GM23338 (cell line): ENCODE measurements at regions not wholly inside any gene's neighbourhood (a gene's known extent, or its start where the extent isn't known, plus 50 kb on each side); places are given as distances from the start of the nearest gene placed in this dataset.

Experiments used
- ATAC-seq: fragments of 200-7000 bp; cut with Tn5 transposase; 3 replicates; pipeline ENCODE4 v1.9.1; 2020
- DNase-seq: peaks from one replicate; pipeline ENCODE4 v3.0.0-alpha.2; 2015; ENCODE audit warnings: low spot score
- H2AFZ ChIP-seq: fragments of 200-600 bp; sonication (generic); 2 replicates; pipeline ENCODE4 v1.8.0; 2016; ENCODE audit warnings: antibody characterized with exemption, mild to moderate bottlenecking, moderate library complexity
- H3F3A ChIP-seq: fragments of 200-600 bp; sonication (generic); replicated peaks from 2 replicates; pipeline ENCODE4 v1.8.0; 2017; ENCODE audit warnings: antibody characterized with exemption, mixed run types, low read depth
- H3K27ac ChIP-seq: fragments of 200-600 bp; sonication (generic); 2 replicates; pipeline ENCODE4 v1.6.1; 2016; ENCODE audit warnings: low read depth
- H3K27me3 ChIP-seq: fragments of 200-600 bp; sonication (generic); 2 replicates; pipeline ENCODE4 v1.8.0; 2016; ENCODE audit warnings: mild to moderate bottlenecking, mixed run types, moderate library complexity; ENCODE audit not compliant: insufficient read depth
- H3K36me3 ChIP-seq: fragments of 200-600 bp; sonication (generic); 2 replicates; pipeline ENCODE4 v1.8.0; 2016; ENCODE audit warnings: mild to moderate bottlenecking; ENCODE audit not compliant: insufficient read depth
- H3K4me1 ChIP-seq: fragments of 200-600 bp; sonication (generic); 2 replicates; pipeline ENCODE4 v1.8.0; 2016; ENCODE audit warnings: mild to moderate bottlenecking, moderate library complexity; ENCODE audit not compliant: insufficient read depth
- H3K4me2 ChIP-seq: fragments of 200-600 bp; sonication (generic); 2 replicates; pipeline ENCODE4 v1.7.1; 2017; ENCODE audit warnings: mixed run types
- H3K4me3 ChIP-seq: fragments of 200-600 bp; sonication (generic); 2 replicates; pipeline ENCODE4 v1.6.1; 2016; ENCODE audit warnings: mixed run types
- H3K79me2 ChIP-seq: fragments of 200-600 bp; sonication (generic); replicated peaks from 2 replicates; pipeline ENCODE4 v1.8.0; 2017; ENCODE audit warnings: mild to moderate bottlenecking; ENCODE audit not compliant: insufficient read depth
- H3K9me2 ChIP-seq: fragments of 200-600 bp; sonication (generic); 2 replicates; pipeline ENCODE4 v1.8.0; 2017; ENCODE audit not compliant: insufficient read depth
- H4K20me1 ChIP-seq: fragments of 200-600 bp; sonication (generic); replicated peaks from 2 replicates; pipeline ENCODE4 v1.8.0; 2017; ENCODE audit warnings: mild to moderate bottlenecking; ENCODE audit not compliant: insufficient read depth
- H3K27ac Mint-ChIP-seq: 2 replicates; pipeline ENCODE4 v1.8.0; 2020; ENCODE audit warnings: inconsistent platforms, mild to moderate bottlenecking, moderate library complexity, mixed read lengths
- H3K27me3 Mint-ChIP-seq: 3 replicates; pipeline ENCODE4 v1.8.0; 2022; ENCODE audit warnings: low read depth, mild to moderate bottlenecking, moderate library complexity, mixed read lengths, inconsistent platforms; ENCODE audit not compliant: insufficient read depth, poor library complexity
- H3K36me3 Mint-ChIP-seq: 3 replicates; pipeline ENCODE4 v1.8.0; 2021; ENCODE audit warnings: low read depth, mild to moderate bottlenecking, inconsistent platforms, moderate library complexity, mixed read lengths
- H3K4me1 Mint-ChIP-seq: 3 replicates; pipeline ENCODE4 v1.8.0; 2020; ENCODE audit warnings: mild to moderate bottlenecking, inconsistent platforms, mixed read lengths
- H3K4me3 Mint-ChIP-seq: 3 replicates; pipeline ENCODE4 v1.8.0; 2021; ENCODE audit warnings: moderate library complexity, mild to moderate bottlenecking, inconsistent platforms, mixed read lengths
- H3K9me3 Mint-ChIP-seq: 3 replicates; pipeline ENCODE4 v1.8.0; 2020; ENCODE audit warnings: moderate library complexity, mild to moderate bottlenecking, inconsistent platforms, mixed read lengths
- CTCF ChIP-seq, 2 experiments: fragments of 200-600 bp in 1 of 2; sonication (generic) in 1 of 2; conservative IDR thresholded peaks; 2 replicates each; pipeline versions ENCODE4 v1.5.1 to v1.6.1; 2016 to 2017; ENCODE audit warnings: antibody characterized with exemption in 2 of 2, low read depth in 2 of 2, mild to moderate bottlenecking in 2 of 2, moderate library complexity in 1 of 2
- JUNB ChIP-seq: IDR thresholded peaks from one replicate; pipeline ENCODE4 v1.6.1; 2016; ENCODE audit warnings: antibody characterized with exemption; ENCODE audit not compliant: unreplicated experiment
- POLR2AphosphoS5 ChIP-seq: IDR thresholded peaks from 2 replicates; pipeline ENCODE4 v1.6.1; 2016; ENCODE audit warnings: antibody characterized with exemption, low read depth
- REST ChIP-seq: IDR thresholded peaks from one replicate; pipeline ENCODE4 v1.6.1; 2018; ENCODE audit warnings: antibody characterized with exemption; ENCODE audit not compliant: unreplicated experiment
- TF ChIP-seq, protein P1 (sequence below): IDR thresholded peaks from 2 replicates; pipeline ENCODE4 v1.6.1; 2016; ENCODE audit warnings: antibody characterized with exemption

GRCh38 chr11:16456366-16456765 lies 100.0 kb upstream of the SOX6 start (continued):
- TF ChIP-seq, protein P1, sequence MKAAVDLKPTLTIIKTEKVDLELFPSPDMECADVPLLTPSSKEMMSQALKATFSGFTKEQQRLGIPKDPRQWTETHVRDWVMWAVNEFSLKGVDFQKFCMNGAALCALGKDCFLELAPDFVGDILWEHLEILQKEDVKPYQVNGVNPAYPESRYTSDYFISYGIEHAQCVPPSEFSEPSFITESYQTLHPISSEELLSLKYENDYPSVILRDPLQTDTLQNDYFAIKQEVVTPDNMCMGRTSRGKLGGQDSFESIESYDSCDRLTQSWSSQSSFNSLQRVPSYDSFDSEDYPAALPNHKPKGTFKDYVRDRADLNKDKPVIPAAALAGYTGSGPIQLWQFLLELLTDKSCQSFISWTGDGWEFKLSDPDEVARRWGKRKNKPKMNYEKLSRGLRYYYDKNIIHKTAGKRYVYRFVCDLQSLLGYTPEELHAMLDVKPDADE, result no peak

DNA sequence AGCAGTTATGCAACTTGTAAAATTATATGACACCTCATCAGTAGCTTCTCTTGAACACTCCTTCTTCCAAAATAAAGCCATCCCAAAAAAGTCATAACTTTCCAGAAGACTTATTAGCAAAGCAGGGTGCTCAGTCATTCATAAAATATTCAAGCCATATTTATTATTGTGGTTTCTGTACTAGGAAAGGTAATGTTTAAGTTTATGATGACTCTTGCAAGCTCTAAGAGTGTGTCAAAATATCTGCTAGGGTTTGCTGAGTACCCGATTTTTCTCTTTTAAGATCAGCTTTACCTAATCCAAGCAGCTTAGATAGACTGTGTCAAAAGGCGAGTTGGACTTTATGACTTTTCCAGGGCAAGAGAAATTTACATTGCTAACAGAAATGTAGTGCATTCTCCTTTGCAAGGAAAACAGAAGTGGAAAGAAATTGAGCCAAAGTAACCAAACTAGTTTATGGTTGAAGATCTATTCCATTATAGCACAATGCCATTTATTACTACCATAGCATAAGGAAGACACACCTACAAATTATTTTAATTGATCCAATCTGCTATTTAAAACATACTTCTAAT lies 98.0 kb upstream of the SOX6 start:
- H3K4me3 ChIP-seq, result no peak overlapping the region
- H3K79me2 ChIP-seq, result no peaks in the 10 kb centered on the region
- no peak overlapping the region for H3K4me2 ChIP-seq
- no peaks in the 10 kb centered on the region for H3K9me2 ChIP-seq
- H3K27me3 Mint-ChIP-seq, result no peaks in the 10 kb centered on the region
- H3K36me3 ChIP-seq, result no peaks in the 10 kb centered on the region
- no peaks in the 10 kb centered on the region for H3K4me1 Mint-ChIP-seq
- no peak overlapping the region for H2AFZ ChIP-seq
- no peaks in the 10 kb centered on the region for H3K36me3 Mint-ChIP-seq
- ATAC-seq (no peak), DNase-seq (no peak)
- H3K9me3 Mint-ChIP-seq, result no peaks in the 10 kb centered on the region
- TF ChIP-seq CTCF (conservative IDR thresholded peaks at IDR 0.05; ENCODE audit: low read depth in 2 of 2) (no peak), JUNB (no peak), POLR2AphosphoS5 (no peak), REST (no peak)
- TF ChIP-seq, protein P1, result no peak
- H3K27ac Mint-ChIP-seq, result no peak overlapping the region
- H3K27me3 ChIP-seq, result no peaks in the 10 kb centered on the region
- no peaks in the 10 kb centered on the region for H3F3A ChIP-seq
- H3K4me1 ChIP-seq, result no peaks in the 10 kb centered on the region
- no peak overlapping the region for H3K4me3 Mint-ChIP-seq
- H4K20me1 ChIP-seq, result no peaks in the 10 kb centered on the region
- no peak overlapping the region for H3K27ac ChIP-seq
